ENCODE measurements at regions not wholly inside any gene's neighbourhood (a gene's known extent, or its start where the extent isn't known, plus 50 kb on each side); places are given as distances from the start of the nearest gene placed in this dataset.

GRCh38 chr18:77970814-77971213 lies 721.2 kb downstream of the GALR1 start:
- TF ChIP-seq EZH2 (IDR thresholded peaks at IDR 0.05; ENCODE audit: insufficient read depth, poor library complexity, severe bottlenecking): no peak
- TF ChIP-seq EZH2phosphoT487 (IDR thresholded peaks at IDR 0.05; ENCODE audit: insufficient read depth, low read depth): no peak
